H1 (cell line): ENCODE measurements at regions not wholly inside any gene's neighbourhood (a gene's known extent, or its start where the extent isn't known, plus 50 kb on each side); places are given as distances from the start of the nearest gene placed in this dataset.

Experiments
- MAFK ChIP-seq: IDR thresholded peaks from 2 replicates; pipeline ENCODE4 v1.6.1; 2012; ENCODE audit warnings: low read depth, mild to moderate bottlenecking, improper control_type of control experiment, low read length
- POLR2A ChIP-seq, 2 experiments: IDR thresholded peaks; 1 replicate in 1 of 2; 2 replicates in 1 of 2; pipeline ENCODE4 v1.6.1; 2011; ENCODE audit warnings: low read depth in 2 of 2, low read length in 2 of 2, mild to moderate bottlenecking in 2 of 2; ENCODE audit errors: control extremely low read depth in 1 of 2

DNA sequence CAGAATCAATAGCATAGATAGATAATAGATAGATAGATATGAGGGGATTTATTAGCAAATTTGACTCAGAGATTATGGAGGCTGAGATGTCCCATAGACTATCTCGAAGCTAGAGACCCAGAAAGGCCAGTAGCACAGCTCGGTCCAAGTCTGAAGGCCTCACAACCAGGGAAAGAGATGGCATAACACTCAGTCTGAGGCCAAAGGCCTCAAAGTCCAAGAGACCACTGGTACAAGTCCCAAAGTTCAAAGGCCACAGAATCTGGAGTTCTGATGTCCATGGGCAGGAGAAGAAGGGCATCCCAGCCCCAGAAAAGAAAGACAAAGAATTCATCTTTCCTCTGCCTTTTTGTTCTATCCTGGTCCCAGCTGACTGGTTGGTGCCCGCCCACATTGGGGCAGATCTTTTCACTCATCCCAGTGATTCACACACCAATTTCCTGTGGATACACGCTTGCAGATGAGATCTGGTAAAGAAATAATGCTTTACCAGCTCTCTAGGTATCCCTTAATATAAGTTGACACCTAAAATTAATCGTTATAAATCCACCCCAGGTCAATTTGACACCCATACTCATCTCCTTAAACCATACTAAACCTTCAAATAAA, 127.8 kb upstream of the FBN2 start:
- TF ChIP-seq POLR2A (IDR thresholded peaks at IDR 0.05; ENCODE audit: control extremely low read depth in 1 of 2, low read depth in 2 of 2, low read length in 2 of 2) (no peak), MAFK (no peak)
